Immature natural killer cell (primary cell): ENCODE measurements at regions not wholly inside any gene's neighbourhood (a gene's known extent, or its start where the extent isn't known, plus 50 kb on each side); places are given as distances from the start of the nearest gene placed in this dataset.
"Not testable (repeated sequence)": the region's sequence is repeated elsewhere in the genome, so short reads cannot be mapped to it uniquely, and the experiment has no call there.

Experiments
- DNase-seq, 3 donors: peaks; one replicate each; pipeline ENCODE4 v3.0.0; 2022; ENCODE audit warnings: mixed read lengths in 1 of 3
- H3K27ac Mint-ChIP-seq, 6 donors: one replicate each; pipeline ENCODE4 v1.8.0; 2020; ENCODE audit warnings: mixed read lengths in 6 of 6, mild to moderate bottlenecking in 5 of 6, inconsistent platforms in 4 of 6, moderate library complexity in 3 of 6
- H3K27me3 Mint-ChIP-seq, 3 donors: one replicate each; pipeline ENCODE4 v1.8.0; 2020 to 2021; ENCODE audit warnings: low read depth in 3 of 3, mild to moderate bottlenecking in 3 of 3, mixed read lengths in 3 of 3, moderate library complexity in 3 of 3, inconsistent platforms in 1 of 3
- H3K36me3 Mint-ChIP-seq, 3 donors: one replicate each; pipeline ENCODE4 v1.8.0; 2020; ENCODE audit warnings: mixed read lengths in 3 of 3, inconsistent platforms in 2 of 3, mild to moderate bottlenecking in 2 of 3
- H3K4me1 Mint-ChIP-seq, 2 donors: one replicate each; pipeline ENCODE4 v1.8.0; 2020; ENCODE audit warnings: inconsistent platforms in 2 of 2, mild to moderate bottlenecking in 2 of 2, mixed read lengths in 2 of 2, moderate library complexity in 1 of 2
- H3K4me3 Mint-ChIP-seq, 5 donors: one replicate each; pipeline ENCODE4 v1.8.0; 2020; ENCODE audit warnings: mild to moderate bottlenecking in 5 of 5, mixed read lengths in 5 of 5, inconsistent platforms in 3 of 5, moderate library complexity in 3 of 5
- H3K9me3 Mint-ChIP-seq, 6 donors: one replicate each; pipeline ENCODE4 v1.8.0; 2020; ENCODE audit warnings: mild to moderate bottlenecking in 6 of 6, mixed read lengths in 6 of 6, inconsistent platforms in 4 of 6, moderate library complexity in 3 of 6

- DNase-seq: no peak
- H3K27ac Mint-ChIP-seq: no peak overlapping the region
- H3K4me1 Mint-ChIP-seq: no peaks in the 10 kb centered on the region
- H3K4me3 Mint-ChIP-seq: no peak overlapping the region
- no peaks in the 10 kb centered on the region for H3K36me3 Mint-ChIP-seq
- H3K9me3 Mint-ChIP-seq: no peaks in the 10 kb centered on the region
- peaks cover 0 to 4% (median 1%) of the 10 kb centered on the region in 3 donors for H3K27me3 Mint-ChIP-seq
Observed at GRCh38 chr5:133859073-133859472, 109.4 kb downstream of the C5orf15 start.

DNA sequence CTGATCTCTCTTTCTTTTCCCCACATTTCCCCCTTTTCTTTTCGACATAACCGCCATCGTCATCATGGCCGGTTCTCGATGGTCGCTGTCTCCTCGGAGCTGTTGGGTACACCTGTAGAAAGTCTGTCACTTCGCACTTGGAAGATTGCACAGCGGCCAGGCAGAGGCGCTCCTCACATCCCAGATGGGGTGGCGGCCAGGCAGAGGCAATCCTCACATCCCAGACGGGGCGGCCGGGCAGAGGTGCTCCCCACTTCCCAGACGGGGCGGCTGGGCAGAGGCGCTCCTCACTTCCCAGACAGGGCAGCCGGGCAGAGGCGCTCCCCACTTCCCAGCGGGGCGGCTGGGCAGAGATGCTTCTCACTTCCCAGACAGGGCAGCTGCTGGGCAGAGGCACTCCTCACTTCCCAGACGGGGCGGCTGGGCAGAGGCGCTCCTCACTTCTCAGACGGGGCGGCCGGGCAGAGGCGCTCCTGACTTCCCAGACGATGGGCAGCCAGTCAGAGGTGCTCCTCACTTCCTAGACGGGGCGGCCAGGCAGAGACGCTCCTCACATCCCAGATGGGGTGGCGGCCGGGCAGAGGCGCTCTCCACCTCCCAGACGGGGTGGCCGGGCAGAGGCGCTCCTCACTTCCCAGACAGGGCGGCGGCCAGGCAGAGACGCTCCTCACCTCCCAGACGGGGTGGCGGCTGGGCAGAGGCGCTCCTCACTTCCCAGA lies 110.7 kb downstream of the C5orf15 start:
- not testable (repeated sequence) for H3K36me3 Mint-ChIP-seq, DNase-seq, H3K4me3 Mint-ChIP-seq, H3K27ac Mint-ChIP-seq, H3K4me1 Mint-ChIP-seq, H3K27me3 Mint-ChIP-seq, H3K9me3 Mint-ChIP-seq

DNA sequence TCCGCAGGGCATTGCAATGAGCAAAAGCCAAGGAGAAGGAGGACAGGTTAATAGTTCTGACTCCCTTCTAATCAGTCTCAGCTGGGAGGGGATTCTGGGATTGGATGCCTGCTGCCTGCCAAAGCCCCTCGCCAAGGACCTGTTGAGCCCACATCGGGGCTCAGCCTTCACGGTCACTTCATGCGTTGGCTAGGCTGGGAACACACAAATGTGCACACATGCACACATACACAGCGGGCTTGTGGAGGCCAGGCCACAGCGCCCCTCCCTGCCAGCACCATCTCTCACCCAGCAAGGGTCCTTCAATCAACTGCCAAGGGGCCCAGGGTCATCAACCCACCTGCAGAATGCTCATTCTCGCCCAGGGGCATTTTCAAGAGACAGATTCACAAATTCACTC lies 113.9 kb downstream of the C5orf15 start:
- H3K27me3 Mint-ChIP-seq: peaks cover 0 to 8% (median 6%) of the 10 kb centered on the region in 3 donors
- no peaks in the 10 kb centered on the region for H3K36me3 Mint-ChIP-seq
- no peak overlapping the region for H3K27ac Mint-ChIP-seq
- no peaks in the 10 kb centered on the region for H3K4me1 Mint-ChIP-seq
- peaks cover 0 to 2% (median 0%) of the 10 kb centered on the region in 6 donors for H3K9me3 Mint-ChIP-seq
- no peak for DNase-seq
- no peak overlapping the region for H3K4me3 Mint-ChIP-seq

GRCh38 chr5:133853646-133854365 lies 114.6 kb downstream of the C5orf15 start:
- Mint-ChIP-seq H3K9me3 (peaks cover 0 to 2% (median 0%) of the 10 kb centered on the region in 6 donors), H3K27me3 (peaks cover 0 to 8% (median 6%) of the 10 kb centered on the region in 3 donors)

GRCh38 chr5:133851521-133851920 lies 116.9 kb downstream of the C5orf15 start:
- H3K4me1 Mint-ChIP-seq: peaks cover 0 to 2% of the 10 kb centered on the region in 2 donors
- H3K27me3 Mint-ChIP-seq: peaks cover 0 to 8% (median 7%) of the 10 kb centered on the region in 3 donors
- no peaks in the 10 kb centered on the region for H3K36me3 Mint-ChIP-seq
- no peak for DNase-seq
- H3K27ac Mint-ChIP-seq: no peak overlapping the region
- H3K4me3 Mint-ChIP-seq: no peak overlapping the region
- H3K9me3 Mint-ChIP-seq: peaks cover 0 to 2% (median 0%) of the 10 kb centered on the region in 6 donors

More at GRCh38 chr5:133853646-133854365, 114.6 kb downstream of the C5orf15 start:
- Mint-ChIP-seq H3K27ac (no peak overlapping the region), H3K4me1 (no peaks in the 10 kb centered on the region), H3K4me3 (no peak overlapping the region), H3K36me3 (no peaks in the 10 kb centered on the region)
- DNase-seq: no peak

DNA sequence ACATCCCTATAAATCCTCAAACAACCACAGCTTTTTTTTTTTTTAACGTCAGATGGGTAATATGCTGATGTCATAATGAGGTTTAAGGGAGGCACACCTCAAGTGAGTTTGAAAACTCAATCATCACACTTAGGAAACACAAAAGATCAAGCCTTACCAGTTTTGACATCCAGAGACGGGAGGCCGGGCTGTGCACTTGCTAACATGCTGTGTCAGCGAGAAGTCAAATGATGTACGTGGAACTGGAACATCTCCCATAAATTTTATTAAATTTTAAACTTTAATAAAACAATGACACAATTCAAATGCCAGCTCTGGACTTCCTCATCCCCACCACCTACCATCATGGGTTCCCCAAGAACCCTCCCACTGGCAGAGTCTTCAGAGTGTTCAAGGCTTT lies 117.6 kb downstream of the C5orf15 start:
- Mint-ChIP-seq H3K36me3 (no peaks in the 10 kb centered on the region), H3K4me1 (peaks cover 0 to 2% of the 10 kb centered on the region in 2 donors), H3K27ac (no peak overlapping the region), H3K27me3 (peaks cover 1 to 8% (median 7%) of the 10 kb centered on the region in 3 donors), H3K4me3 (no peak overlapping the region), H3K9me3 (peaks cover 0 to 2% (median 0%) of the 10 kb centered on the region in 6 donors)
- no peak for DNase-seq

DNA sequence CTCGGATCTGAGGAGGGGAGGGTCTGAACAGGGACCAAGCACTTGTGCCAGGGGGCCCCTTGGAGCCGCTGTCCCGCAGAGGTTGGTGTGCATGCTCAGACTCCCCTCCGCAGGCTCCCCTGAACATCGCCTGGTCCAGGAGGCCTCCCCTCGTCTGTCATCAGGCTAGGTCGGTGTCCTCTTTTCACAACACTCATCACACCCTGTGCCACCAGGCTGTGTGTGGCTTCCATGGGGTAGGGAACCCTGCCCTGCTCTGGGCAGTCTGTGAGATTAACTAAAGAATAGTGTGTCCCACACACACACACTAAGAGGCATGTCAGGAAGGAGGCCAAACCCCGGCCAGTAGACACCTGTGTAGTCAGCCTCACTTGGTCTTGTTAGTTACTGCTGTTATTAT lies 119.3 kb downstream of the C5orf15 start:
- Mint-ChIP-seq H3K27me3 (peaks cover 1 to 9% (median 8%) of the 10 kb centered on the region in 3 donors), H3K4me1 (peaks cover 0 to 2% of the 10 kb centered on the region in 2 donors)

DNA sequence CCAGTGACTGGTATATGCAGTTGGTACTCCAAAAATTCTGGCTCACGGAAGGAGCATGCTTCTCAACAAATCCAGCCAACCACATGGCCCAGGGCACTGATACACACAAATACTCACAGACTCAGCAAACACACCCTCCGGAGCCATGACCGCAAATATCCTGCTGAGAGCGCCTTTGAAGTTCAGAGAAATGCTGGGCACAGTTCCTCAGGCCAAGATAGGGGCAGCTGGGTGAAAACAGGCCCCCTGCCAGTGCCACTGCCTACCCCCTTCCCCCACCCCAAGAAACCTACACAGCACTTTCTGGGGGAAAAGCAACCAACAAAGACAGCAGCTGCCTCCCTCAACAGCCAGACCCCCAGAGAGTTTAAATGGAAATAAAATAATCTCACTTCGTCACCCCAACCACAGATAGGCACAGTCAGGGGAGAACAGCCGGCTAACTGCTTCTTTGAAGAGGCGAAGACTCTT lies 120.0 kb downstream of the C5orf15 start:
- Mint-ChIP-seq H3K27me3 (peaks cover 1 to 10% (median 8%) of the 10 kb centered on the region in 3 donors), H3K4me3 (peak overlapping the region in 1 of 5 donors; percentile 43), H3K27ac (no peak overlapping the region)

More for the DNA sequence above, 119.3 kb downstream of the C5orf15 start:
- H3K27ac Mint-ChIP-seq: no peak overlapping the region
- DNase-seq: no peak
- H3K9me3 Mint-ChIP-seq: peaks cover 0 to 2% (median 0%) of the 10 kb centered on the region in 6 donors
- H3K4me3 Mint-ChIP-seq: no peak overlapping the region
- H3K36me3 Mint-ChIP-seq: no peaks in the 10 kb centered on the region

GRCh38 chr5:133847886-133848285 lies 120.5 kb downstream of the C5orf15 start:
- H3K27me3 Mint-ChIP-seq: peaks cover 1 to 10% (median 6%) of the 10 kb centered on the region in 3 donors
- no peak for DNase-seq

More for the DNA sequence above, 120.0 kb downstream of the C5orf15 start:
- DNase-seq: no peak
- peaks cover 0 to 2% of the 10 kb centered on the region in 2 donors for H3K4me1 Mint-ChIP-seq
- no peaks in the 10 kb centered on the region for H3K36me3 Mint-ChIP-seq
- peaks cover 0 to 2% (median 0%) of the 10 kb centered on the region in 6 donors for H3K9me3 Mint-ChIP-seq

DNA sequence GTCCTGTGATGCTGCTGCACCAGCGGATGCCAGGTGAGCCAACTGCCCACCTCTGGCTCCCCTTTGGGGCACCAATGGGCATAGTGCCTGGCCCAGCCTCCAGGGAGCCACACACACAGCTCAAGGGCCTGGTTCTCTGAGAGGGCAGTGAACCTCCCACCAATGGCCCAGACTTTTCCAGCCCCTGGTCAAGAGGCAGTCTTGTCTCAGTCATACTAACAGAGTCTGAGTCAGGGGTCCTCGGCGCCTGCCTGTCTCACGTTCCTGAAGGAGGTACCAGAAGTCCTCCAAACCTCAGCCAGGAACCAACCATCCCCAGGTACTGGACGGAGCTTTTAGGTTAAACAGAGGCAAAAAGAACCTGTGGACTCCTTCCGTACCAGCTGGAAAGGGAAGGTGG lies 121.1 kb downstream of the C5orf15 start:
- H3K4me1 Mint-ChIP-seq: peaks cover 0 to 2% of the 10 kb centered on the region in 2 donors
- H3K36me3 Mint-ChIP-seq: no peaks in the 10 kb centered on the region
- no peak overlapping the region for H3K27ac Mint-ChIP-seq
- no peak overlapping the region for H3K4me3 Mint-ChIP-seq
- DNase-seq: no peak
- H3K9me3 Mint-ChIP-seq: peaks cover 0 to 2% (median 0%) of the 10 kb centered on the region in 6 donors
- peaks cover 1 to 7% (median 6%) of the 10 kb centered on the region in 3 donors for H3K27me3 Mint-ChIP-seq

More at GRCh38 chr5:133847886-133848285, 120.5 kb downstream of the C5orf15 start:
- peaks cover 0 to 2% (median 0%) of the 10 kb centered on the region in 6 donors for H3K9me3 Mint-ChIP-seq
- H3K4me3 Mint-ChIP-seq: peak overlapping the region in 1 of 5 donors; percentile 43
- H3K4me1 Mint-ChIP-seq: peaks cover 0 to 2% of the 10 kb centered on the region in 2 donors
- no peak overlapping the region for H3K27ac Mint-ChIP-seq
- H3K36me3 Mint-ChIP-seq: no peaks in the 10 kb centered on the region

DNA sequence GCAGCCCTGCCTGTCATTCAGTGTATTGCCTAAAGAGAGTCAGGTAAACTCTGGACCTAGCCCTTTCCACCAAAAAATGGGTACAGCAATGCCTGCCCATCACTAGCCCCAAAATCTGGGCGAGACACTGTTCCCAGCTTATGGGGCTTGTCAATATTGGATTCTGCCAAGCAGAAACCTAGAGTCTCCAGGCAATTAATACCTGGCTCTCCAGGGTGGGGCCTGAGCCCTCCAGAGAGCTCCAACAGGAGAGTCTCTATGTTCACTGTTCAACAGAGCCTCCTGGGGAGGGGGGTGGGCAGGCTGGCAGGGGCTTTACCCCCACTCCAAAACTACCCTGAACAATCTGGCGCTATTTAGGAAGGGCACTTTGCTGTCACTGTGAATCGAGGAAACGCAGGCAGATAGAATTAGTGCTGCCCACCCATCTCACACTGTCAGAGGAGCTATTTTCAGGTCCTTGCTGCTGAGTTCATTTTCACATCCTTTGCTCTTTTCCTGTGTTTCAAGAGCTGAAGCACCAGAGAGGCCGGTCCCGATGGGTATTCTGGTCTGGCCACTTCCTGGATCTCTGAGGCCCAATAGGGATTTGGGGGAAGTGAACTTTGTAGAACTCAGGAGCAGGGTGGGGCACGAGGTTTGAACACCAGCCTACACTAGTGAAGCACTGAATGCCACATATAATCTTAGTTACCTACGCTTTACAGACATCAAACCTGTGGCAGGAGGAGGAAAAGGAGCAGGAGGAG lies 121.8 kb downstream of the C5orf15 start:
- peaks cover 0 to 2% of the 10 kb centered on the region in 2 donors for H3K4me1 Mint-ChIP-seq
- no peak overlapping the region for H3K27ac Mint-ChIP-seq
- H3K9me3 Mint-ChIP-seq: peaks cover 0 to 2% (median 0%) of the 10 kb centered on the region in 6 donors
- no peak for DNase-seq
- peaks cover 1 to 8% (median 7%) of the 10 kb centered on the region in 3 donors for H3K27me3 Mint-ChIP-seq
- no peaks in the 10 kb centered on the region for H3K36me3 Mint-ChIP-seq
- H3K4me3 Mint-ChIP-seq: no peak overlapping the region

GRCh38 chr5:133845271-133845670 lies 123.2 kb downstream of the C5orf15 start:
- Mint-ChIP-seq H3K4me3 (no peak overlapping the region), H3K9me3 (no peaks in the 10 kb centered on the region), H3K27ac (no peak overlapping the region), H3K36me3 (no peaks in the 10 kb centered on the region), H3K4me1 (peaks cover 0 to 2% of the 10 kb centered on the region in 2 donors), H3K27me3 (peaks cover 1 to 10% (median 5%) of the 10 kb centered on the region in 3 donors)
- no peak for DNase-seq

DNA sequence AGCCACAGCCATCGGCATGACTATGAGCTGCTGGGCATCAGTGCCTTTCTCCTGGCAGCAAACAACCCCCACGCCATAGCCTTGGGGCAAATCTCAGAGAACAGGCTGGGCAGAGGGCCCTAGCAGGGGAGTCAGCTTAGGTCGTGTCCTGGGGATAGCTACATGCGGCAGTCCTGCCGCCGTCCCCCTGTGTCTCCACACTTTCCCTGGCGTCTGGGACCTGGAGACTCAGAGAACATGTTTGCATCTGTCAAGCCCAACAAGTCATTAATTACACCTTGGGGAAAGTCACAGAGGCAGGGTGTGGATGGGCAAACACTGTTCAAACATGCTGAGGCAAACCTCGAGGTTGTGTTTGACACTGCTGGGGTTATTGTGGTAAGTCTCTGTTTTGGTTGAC lies 123.6 kb downstream of the C5orf15 start:
- DNase-seq: no peak
- H3K4me1 Mint-ChIP-seq: peaks cover 0 to 2% of the 10 kb centered on the region in 2 donors
- peaks cover 1 to 10% (median 5%) of the 10 kb centered on the region in 3 donors for H3K27me3 Mint-ChIP-seq
- no peak overlapping the region for H3K4me3 Mint-ChIP-seq
- no peaks in the 10 kb centered on the region for H3K36me3 Mint-ChIP-seq
- no peak overlapping the region for H3K27ac Mint-ChIP-seq
- no peaks in the 10 kb centered on the region for H3K9me3 Mint-ChIP-seq
